HCT116 (cell line): ENCODE measurements at regions not wholly inside any gene's neighbourhood (a gene's known extent, or its start where the extent isn't known, plus 50 kb on each side); places are given as distances from the start of the nearest gene placed in this dataset.

ENCODE experiments used
- ATAC-seq: fragments of 200-7000 bp; cut with Tn5 transposase; 2 replicates; pipeline ENCODE4 v1.9.1; 2020; ENCODE audit warnings: mild to moderate bottlenecking, moderate library complexity
- BruUV-seq: library from RNA; stranded (reverse); fragments of 400-500 nt; replicated peaks from 2 replicates; lab custom pipeline; 2021; lab: Mats Ljungman, UMichigan
- CTCF ChIA-PET: fragments of 300-600 bp; sonication (Branson Sonifier 250); formaldehyde crosslinking; loops from one replicate; lab custom pipeline; 2021; ENCODE audit warnings: antibody characterized with exemption; lab: Charles Lee
- POLR2A ChIA-PET: fragments of 300-600, 350-600 bp; sonication (Branson Sonifier 250); formaldehyde crosslinking; loops from one replicate; lab custom pipeline; 2021; ENCODE audit warnings: antibody characterized with exemption; lab: Charles Lee
- RAD21 ChIA-PET, 2 experiments: fragments of 300-600 bp; sonication (Branson Sonifier 250); formaldehyde crosslinking; loops; one replicate each; lab custom pipeline; 2023; ENCODE audit warnings: low total read pairs in 2 of 2; ENCODE audit not compliant: uncharacterized antibody in 2 of 2, unreplicated experiment in 2 of 2, low non-redundant PET in 1 of 2; lab: Charles Lee
- DNase-seq: peaks from one replicate; pipeline ENCODE4 v3.0.0-alpha.2; 2010; ENCODE audit warnings: low read depth, low spot score
- H2AFZ ChIP-seq: fragments of 200-600 bp; shearing (Covaris generic), sonication (generic); 2 replicates; pipeline ENCODE4 v1.6.1; 2017; ENCODE audit warnings: low read depth, mixed run types, mixed read lengths, antibody characterized with exemption, low read length; ENCODE audit not compliant: poor library complexity, severe bottlenecking
- H3K27ac ChIP-seq: 2 replicates; pipeline ENCODE4 v1.5.1; 2012; ENCODE audit warnings: low read depth, low read length
- H3K27me3 ChIP-seq: fragments of 200-600 bp; sonication (generic); 2 replicates; pipeline ENCODE4 v1.6.1; 2016; ENCODE audit warnings: mixed run types, low read length, mixed read lengths; ENCODE audit not compliant: insufficient read depth
- H3K36me3 ChIP-seq, 2 experiments: fragments of 200-500 bp in 1 of 2; fragments of 200-600 bp in 1 of 2; sonication (Bioruptor generic) in 1 of 2; sonication (generic) in 1 of 2; 2 replicates each; pipeline versions ENCODE4 v1.5.1 to v1.6.1; 2014 to 2016; ENCODE audit warnings: low read length in 2 of 2, inconsistent platforms in 1 of 2, mixed read lengths in 1 of 2, mixed run types in 1 of 2; ENCODE audit not compliant: insufficient read depth in 2 of 2, control insufficient read depth in 1 of 2
- H3K4me1 ChIP-seq, 2 experiments: fragments of 200-600 bp in 1 of 2; sonication (generic) in 1 of 2; 2 replicates each; pipeline versions ENCODE4 v1.5.1 to v1.6.1; 2012 to 2017; ENCODE audit warnings: low read length in 2 of 2, inconsistent platforms in 1 of 2, mild to moderate bottlenecking in 1 of 2, mixed read lengths in 1 of 2, mixed run types in 1 of 2, moderate library complexity in 1 of 2; ENCODE audit not compliant: insufficient read depth in 2 of 2, control insufficient read depth in 1 of 2
- H3K4me2 ChIP-seq: fragments of 200-600 bp; sonication (generic); 2 replicates; pipeline ENCODE4 v1.6.1; 2017; ENCODE audit warnings: mixed run types, low read length, mixed read lengths
- H3K4me3 ChIP-seq, 2 experiments: fragments of 200-600 bp in 1 of 2; sonication (generic) in 1 of 2; replicated peaks in 1 of 2; 2 replicates each; pipeline ENCODE4 v1.5.1; 2011 to 2016; ENCODE audit warnings: low read length in 2 of 2, control low read depth in 1 of 2, low read depth in 1 of 2, mild to moderate bottlenecking in 1 of 2, mixed read lengths in 1 of 2, mixed run types in 1 of 2
- H3K79me2 ChIP-seq: fragments of 200-600 bp; sonication (generic); 2 replicates; pipeline ENCODE4 v1.6.1; 2017; ENCODE audit warnings: mild to moderate bottlenecking, mixed run types, low read length, moderate library complexity, mixed read lengths; ENCODE audit not compliant: insufficient read depth
- H3K9ac ChIP-seq: fragments of 200-600 bp; sonication (generic); 2 replicates; pipeline ENCODE4 v1.6.1; 2016; ENCODE audit warnings: low read length, mixed read lengths
- H3K9me2 ChIP-seq: fragments of 200-600 bp; sonication (generic), shearing (Covaris generic); 2 replicates; pipeline ENCODE4 v1.6.1; 2017; ENCODE audit warnings: mixed run types, mild to moderate bottlenecking, moderate library complexity; ENCODE audit not compliant: insufficient read depth
- H3K9me3 ChIP-seq, 2 experiments: fragments of 200-500 bp in 1 of 2; fragments of 200-600 bp in 1 of 2; sonication (Bioruptor generic) in 1 of 2; sonication (generic) in 1 of 2; 2 replicates each; pipeline ENCODE4 v1.6.1; 2014 to 2017; ENCODE audit warnings: low read length in 2 of 2, mixed read lengths in 2 of 2, inconsistent platforms in 1 of 2, low read depth in 1 of 2, mild to moderate bottlenecking in 1 of 2, mixed run types in 1 of 2, moderate library complexity in 1 of 2; ENCODE audit not compliant: control insufficient read depth in 1 of 2, insufficient read depth in 1 of 2
- H4K20me1 ChIP-seq: fragments of 200-600 bp; sonication (generic), shearing (Covaris generic); 2 replicates; pipeline ENCODE4 v1.6.1; 2017; ENCODE audit warnings: mixed run types, mild to moderate bottlenecking, moderate library complexity; ENCODE audit not compliant: insufficient read depth
- CTCF ChIP-seq, 3 experiments: fragments of 200-600 bp in 1 of 3; sonication (generic) in 1 of 3; IDR thresholded peaks in 2 of 3; conservative IDR thresholded peaks in 1 of 3; 2 replicates each; pipeline ENCODE4 v1.5.1; 2012 to 2017; ENCODE audit warnings: low read depth in 2 of 3, low read length in 2 of 3, antibody characterized with exemption in 1 of 3, borderline replicate concordance in 1 of 3, control low read depth in 1 of 3, mild to moderate bottlenecking in 1 of 3, mixed read lengths in 1 of 3, mixed run types in 1 of 3, moderate library complexity in 1 of 3; ENCODE audit not compliant: insufficient read depth in 1 of 3
- ELF1 ChIP-seq: IDR thresholded peaks from 2 replicates; pipeline ENCODE4 v1.6.1; 2012; ENCODE audit warnings: low read depth, borderline replicate concordance
- EZH2 ChIP-seq: fragments of 200-600 bp; sonication (generic); IDR thresholded peaks from 2 replicates; pipeline ENCODE4 v1.6.1; 2017; ENCODE audit warnings: antibody characterized with exemption, mixed run types
- EZH2phosphoT487 ChIP-seq: fragments of 200-600 bp; IDR thresholded peaks from 2 replicates; pipeline ENCODE4 v1.6.1; 2018; ENCODE audit warnings: antibody characterized with exemption, borderline replicate concordance
- FOSL1 ChIP-seq: IDR thresholded peaks from 2 replicates; pipeline ENCODE4 v1.6.1; 2012; ENCODE audit warnings: low read depth
- JUND ChIP-seq: IDR thresholded peaks from 2 replicates; pipeline ENCODE4 v1.6.1; 2012
- POLR2AphosphoS5 ChIP-seq: IDR thresholded peaks from 2 replicates; pipeline ENCODE4 v1.6.1; 2011; ENCODE audit warnings: mild to moderate bottlenecking, low read depth, low read length, moderate library complexity
- RAD21 ChIP-seq: IDR thresholded peaks from 2 replicates; pipeline ENCODE4 v1.6.1; 2012; ENCODE audit warnings: low read depth, mild to moderate bottlenecking
- SIN3A ChIP-seq: IDR thresholded peaks from 2 replicates; pipeline ENCODE4 v1.6.1; 2012; ENCODE audit warnings: low read depth
- SRF ChIP-seq: IDR thresholded peaks from 2 replicates; pipeline ENCODE4 v1.6.1; 2012; ENCODE audit warnings: low read depth
- TCF7L2 ChIP-seq: IDR thresholded peaks from 2 replicates; pipeline ENCODE4 v1.7.0; 2011; ENCODE audit warnings: borderline replicate concordance, inconsistent platforms; ENCODE audit not compliant: insufficient read depth, insufficient read length; ENCODE audit errors: extremely low read depth
- ZNF274 ChIP-seq: fragments of 200-500 bp; sonication (Bioruptor generic); IDR thresholded peaks from 2 replicates; pipeline ENCODE4 v1.6.1; 2014; ENCODE audit warnings: mild to moderate bottlenecking, low read depth, low read length, inconsistent platforms
- intact Hi-C: fragments of 100-400 bp; cut with micrococcal nuclease; formaldehyde crosslinking; loops from 2 replicates; pipeline ENCODE4 v1.10.0; 2022
- TF ChIP-seq, protein P1 (sequence below): IDR thresholded peaks from 2 replicates; pipeline ENCODE4 v1.6.1; 2012

GRCh38 chr4:79472036-79472435, 64.0 kb upstream of the GK2 start:
- Histone ChIP-seq H3K9ac (no peak overlapping the region), H3K9me3 (no peaks in the 10 kb centered on the region), H3K4me3 (no peak overlapping the region), H3K4me1 (no peaks in the 10 kb centered on the region), H3K27ac (no peak overlapping the region), H3K4me2 (no peak overlapping the region), H3K36me3 (no peaks in the 10 kb centered on the region), H2AFZ (no peak overlapping the region), H3K9me2 (no peaks in the 10 kb centered on the region), H4K20me1 (no peaks in the 10 kb centered on the region), H3K79me2 (no peaks in the 10 kb centered on the region), H3K27me3 (peaks cover 5% of the 10 kb centered on the region; the same call in 1 of the 2 replicates)
- ChIA-PET CTCF (no interaction called here), POLR2A (no interaction called here), RAD21 (no interaction called here)
- TF ChIP-seq RAD21 (no peak), FOSL1 (no peak), TCF7L2 (no peak), SRF (no peak), ELF1 (no peak), SIN3A (no peak), ZNF274 (no peak)
- TF ChIP-seq, protein P1, sequence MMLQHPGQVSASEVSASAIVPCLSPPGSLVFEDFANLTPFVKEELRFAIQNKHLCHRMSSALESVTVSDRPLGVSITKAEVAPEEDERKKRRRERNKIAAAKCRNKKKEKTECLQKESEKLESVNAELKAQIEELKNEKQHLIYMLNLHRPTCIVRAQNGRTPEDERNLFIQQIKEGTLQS = no peak
- no TSS peak for BruUV-seq
- intact Hi-C loops = no loop called here
- no peak for ATAC-seq
- no peak for DNase-seq

GRCh38 chr4:79471309-79471708, 63.3 kb upstream of the GK2 start:
- H3K27ac ChIP-seq = no peak overlapping the region
- H3K4me3 ChIP-seq = no peak overlapping the region
- BruUV-seq = no TSS peak
- H3K4me1 ChIP-seq = no peaks in the 10 kb centered on the region
- no peak for DNase-seq
- no peaks in the 10 kb centered on the region for H4K20me1 ChIP-seq
- ChIA-PET POLR2A (no interaction called here), CTCF (no interaction called here), RAD21 (no interaction called here)
- no peaks in the 10 kb centered on the region for H3K9me2 ChIP-seq
- H3K4me2 ChIP-seq = no peak overlapping the region
- no peaks in the 10 kb centered on the region for H3K36me3 ChIP-seq
- intact Hi-C loops = no loop called here
- no peaks in the 10 kb centered on the region for H3K79me2 ChIP-seq
- peaks cover 5% of the 10 kb centered on the region; the same call in 1 of the 2 replicates for H3K27me3 ChIP-seq
- H2AFZ ChIP-seq = no peak overlapping the region
- H3K9ac ChIP-seq = no peak overlapping the region
- H3K9me3 ChIP-seq = no peaks in the 10 kb centered on the region
- TF ChIP-seq EZH2 (no peak), FOSL1 (no peak), SRF (no peak), TCF7L2 (no peak), POLR2AphosphoS5 (no peak), JUND (no peak), EZH2phosphoT487 (no peak), CTCF (IDR thresholded peaks at IDR 0.05 in 2 of 3, conservative IDR thresholded peaks at IDR 0.05 in 1 of 3; ENCODE audit: borderline replicate concordance in 1 of 3, insufficient read depth in 1 of 3, low read depth in 2 of 3, low read length in 2 of 3) (no peak)
- no peak for ATAC-seq
